IPS-18c (cell line): ENCODE measurements at regions not wholly inside any gene's neighbourhood (a gene's known extent, or its start where the extent isn't known, plus 50 kb on each side); places are given as distances from the start of the nearest gene placed in this dataset.

Experiments used
- H3K4me3 ChIP-seq: 2 replicates; pipeline ENCODE4 v1.7.0; 2013; ENCODE audit warnings: low read depth, mild to moderate bottlenecking, low read length, moderate library complexity; ENCODE audit not compliant: insufficient read depth
- H3K9me3 ChIP-seq: one replicate; pipeline ENCODE4 v1.6.1; 2013; ENCODE audit warnings: mild to moderate bottlenecking, low read length, moderate library complexity; ENCODE audit not compliant: control insufficient read depth, insufficient read depth

DNA sequence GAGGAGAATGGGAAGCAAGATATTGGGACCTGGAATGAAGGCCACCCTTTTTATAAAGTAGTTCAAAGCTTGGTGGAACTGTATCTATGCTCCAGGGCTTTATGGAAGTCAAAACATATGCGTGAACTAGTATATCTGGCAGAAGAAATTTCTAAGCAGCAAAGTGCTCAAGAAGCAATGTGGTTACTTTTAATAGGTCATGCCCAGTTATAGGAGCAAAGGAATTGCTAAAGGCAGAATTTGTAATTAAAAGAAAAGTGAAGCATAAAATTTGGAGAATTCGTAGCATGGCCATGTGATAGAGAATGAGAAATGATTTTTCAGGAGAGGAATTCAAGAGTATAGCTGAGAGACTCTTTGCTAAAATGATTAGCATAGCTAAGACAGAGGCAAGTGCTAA lies 1110.4 kb downstream of the XPNPEP1 start:
- no peaks in the 10 kb centered on the region for H3K9me3 ChIP-seq
- H3K4me3 ChIP-seq = no peak overlapping the region

- H3K4me3 ChIP-seq = no peak overlapping the region
- H3K9me3 ChIP-seq = no peaks in the 10 kb centered on the region
Measured at GRCh38 chr10:108812296-108812695, 1111.0 kb downstream of the XPNPEP1 start.

GRCh38 chr10:108808228-108808627 lies 1115.1 kb downstream of the XPNPEP1 start:
- Histone ChIP-seq H3K4me3 (no peak overlapping the region), H3K9me3 (no peaks in the 10 kb centered on the region)

DNA sequence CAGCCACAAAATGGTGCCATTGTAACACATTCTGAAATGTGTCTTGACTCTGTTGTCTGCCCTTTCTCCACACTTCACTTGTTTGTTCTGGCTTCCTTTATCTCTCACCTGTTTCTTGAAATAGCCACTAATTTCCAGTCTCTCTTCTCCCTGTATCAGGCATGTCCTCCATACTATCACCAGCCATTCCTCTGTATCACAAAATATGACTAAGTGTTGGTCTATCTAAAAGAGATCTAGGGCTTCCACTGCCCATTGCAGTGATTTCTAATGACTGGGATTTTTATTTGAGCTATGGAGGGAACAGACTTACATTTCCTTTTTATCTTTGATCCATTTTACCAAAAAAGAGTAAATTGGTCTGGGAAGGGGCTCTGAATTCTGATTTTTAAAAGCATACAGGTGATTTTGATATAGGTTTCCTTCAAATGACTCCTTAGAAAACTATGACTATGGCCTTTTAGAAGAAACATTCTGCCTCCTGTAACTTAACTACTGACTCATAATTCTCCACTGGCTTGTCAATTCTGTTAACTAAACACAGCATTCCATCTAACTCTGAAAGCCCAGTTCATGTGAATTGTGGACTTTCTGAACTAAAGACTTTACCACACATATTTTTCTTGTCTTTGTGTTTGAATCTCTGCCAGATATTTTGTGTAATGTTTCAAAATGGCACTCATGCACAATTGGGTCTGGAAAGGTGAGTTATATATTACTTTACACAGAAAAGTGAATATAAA lies 1121.4 kb downstream of the XPNPEP1 start:
- Histone ChIP-seq H3K9me3 (no peaks in the 10 kb centered on the region), H3K4me3 (no peak overlapping the region)

DNA sequence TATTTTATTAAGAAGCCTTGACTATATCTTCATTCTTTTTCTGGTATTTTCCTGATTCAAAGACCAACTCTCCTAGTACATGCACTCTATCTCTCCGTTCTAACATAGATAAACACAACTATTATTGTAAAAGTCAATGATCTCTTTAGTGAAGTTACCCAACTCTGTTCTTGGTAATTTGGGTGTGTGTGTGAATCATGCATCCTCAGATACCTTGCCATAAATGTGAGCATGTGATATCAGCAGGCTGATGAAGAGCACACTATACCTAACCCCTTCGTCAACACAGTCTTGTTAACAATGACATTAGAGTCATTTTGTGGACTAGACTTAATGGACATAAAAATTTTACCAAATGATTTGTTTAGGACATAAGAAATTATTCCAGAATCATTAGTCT lies 1122.1 kb downstream of the XPNPEP1 start:
- no peaks in the 10 kb centered on the region for H3K9me3 ChIP-seq
- no peak overlapping the region for H3K4me3 ChIP-seq

GRCh38 chr10:108797573-108797972 lies 1125.7 kb downstream of the XPNPEP1 start:
- Histone ChIP-seq H3K9me3 (no peaks in the 10 kb centered on the region), H3K4me3 (no peak overlapping the region)

DNA sequence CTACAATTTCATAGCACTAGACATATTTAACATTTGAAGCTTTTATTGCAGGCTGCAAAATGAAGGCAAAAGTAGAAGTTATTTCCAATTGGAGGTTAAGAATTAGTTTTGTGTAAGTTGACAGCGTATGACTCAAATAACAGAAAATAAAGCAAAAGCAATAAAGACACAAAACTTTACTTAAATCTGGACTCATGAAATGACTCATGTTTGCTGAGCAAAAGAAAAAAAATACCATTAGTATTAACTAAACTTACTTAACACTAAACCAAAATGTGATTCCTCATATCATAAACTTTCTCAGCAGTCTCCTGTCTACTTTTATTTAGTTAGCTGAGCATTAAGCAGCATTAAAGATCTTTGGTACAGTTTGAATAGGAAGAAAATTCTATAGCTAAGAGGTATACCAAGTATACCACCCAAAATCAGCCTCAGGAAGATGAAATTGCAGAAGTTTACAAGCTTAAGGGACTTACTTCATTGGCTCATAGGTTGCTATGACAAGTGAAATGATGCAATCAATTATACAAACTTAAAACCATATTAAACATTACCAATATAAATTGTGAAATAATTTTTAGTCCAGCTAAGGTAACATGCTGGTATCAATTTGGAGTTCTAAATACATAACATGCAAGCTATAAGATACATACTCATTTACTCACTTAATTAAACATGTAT lies 1131.4 kb downstream of the XPNPEP1 start:
- no peak overlapping the region for H3K4me3 ChIP-seq
- no peaks in the 10 kb centered on the region for H3K9me3 ChIP-seq

GRCh38 chr10:108791030-108791429 lies 1132.3 kb downstream of the XPNPEP1 start:
- no peaks in the 10 kb centered on the region for H3K9me3 ChIP-seq
- H3K4me3 ChIP-seq = no peak overlapping the region

GRCh38 chr10:108789919-108790318 lies 1133.4 kb downstream of the XPNPEP1 start:
- Histone ChIP-seq H3K4me3 (no peak overlapping the region), H3K9me3 (peaks cover 2% of the 10 kb centered on the region)

DNA sequence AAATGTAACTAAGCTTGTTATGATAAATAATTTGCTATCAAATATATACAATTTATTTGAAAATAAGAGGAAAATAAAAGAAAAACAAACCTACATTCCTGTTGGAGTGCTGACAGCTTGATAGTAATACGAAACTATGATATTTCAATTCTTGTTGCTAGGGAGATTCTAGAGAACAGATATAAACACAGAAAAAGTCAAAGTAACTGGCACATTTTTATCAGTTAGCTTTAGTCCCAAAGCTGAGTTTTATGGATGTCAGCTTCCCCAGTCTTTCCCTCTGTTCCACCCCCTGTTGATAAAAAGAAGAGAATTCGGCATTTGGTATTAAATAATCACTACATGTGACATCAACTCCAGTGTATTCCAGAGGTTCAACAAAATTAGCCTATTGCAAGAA lies 1134.0 kb downstream of the XPNPEP1 start:
- Histone ChIP-seq H3K4me3 (no peak overlapping the region), H3K9me3 (peaks cover 7% of the 10 kb centered on the region)

- Histone ChIP-seq H3K4me3 (no peak overlapping the region), H3K9me3 (peaks cover 7% of the 10 kb centered on the region)
Measured at GRCh38 chr10:108788891-108789290, 1134.4 kb downstream of the XPNPEP1 start.

GRCh38 chr10:108787932-108788331 lies 1135.4 kb downstream of the XPNPEP1 start:
- Histone ChIP-seq H3K9me3 (peaks cover 7% of the 10 kb centered on the region), H3K4me3 (no peak overlapping the region)

DNA sequence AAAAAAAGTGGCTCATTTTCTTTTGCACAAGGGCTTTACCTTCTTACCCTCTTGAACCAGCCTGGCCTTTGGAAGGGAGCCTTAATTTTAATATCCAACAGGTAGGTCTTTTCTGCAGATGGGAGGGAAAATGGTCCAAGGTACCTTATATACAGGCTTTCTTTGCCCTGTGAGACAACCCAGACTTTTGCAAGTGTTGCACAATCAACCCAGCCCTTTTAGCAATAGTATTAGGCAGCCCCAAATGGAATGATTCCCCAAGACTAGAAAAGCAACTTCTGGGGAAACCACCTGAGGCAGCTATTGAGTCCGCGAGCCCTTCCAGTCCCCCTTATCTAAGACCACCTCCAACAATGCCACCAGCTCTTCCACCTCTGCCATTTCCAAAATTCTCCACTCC lies 1138.3 kb downstream of the XPNPEP1 start:
- no peak overlapping the region for H3K4me3 ChIP-seq
- peaks cover 7% of the 10 kb centered on the region for H3K9me3 ChIP-seq

- Histone ChIP-seq H3K9me3 (peaks cover 7% of the 10 kb centered on the region), H3K4me3 (no peak overlapping the region)
Measured at GRCh38 chr10:108784534-108784933, 1138.8 kb downstream of the XPNPEP1 start.

DNA sequence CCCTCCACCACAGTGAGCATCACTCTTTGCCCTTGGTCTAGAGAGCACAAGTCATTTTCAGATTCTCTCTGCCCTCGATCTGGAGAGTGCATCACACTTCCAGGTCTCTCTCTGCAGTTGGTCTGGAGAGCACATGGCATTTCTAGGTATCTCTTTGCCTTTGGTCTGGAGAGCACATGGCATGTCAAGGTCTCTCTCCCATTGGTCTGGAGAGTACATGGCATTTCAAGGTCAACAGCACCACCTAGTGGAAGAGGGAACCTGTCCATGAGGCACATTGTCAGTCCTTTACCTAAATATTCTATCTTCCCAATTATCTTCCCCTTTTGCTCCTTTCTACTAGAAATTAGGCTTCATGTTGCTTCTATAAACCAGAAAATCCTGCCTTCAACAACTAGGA lies 1139.4 kb downstream of the XPNPEP1 start:
- Histone ChIP-seq H3K4me3 (no peak overlapping the region), H3K9me3 (peaks cover 7% of the 10 kb centered on the region)

GRCh38 chr10:108782411-108782810 lies 1140.9 kb downstream of the XPNPEP1 start:
- Histone ChIP-seq H3K4me3 (no peak overlapping the region), H3K9me3 (peaks cover 7% of the 10 kb centered on the region)

DNA sequence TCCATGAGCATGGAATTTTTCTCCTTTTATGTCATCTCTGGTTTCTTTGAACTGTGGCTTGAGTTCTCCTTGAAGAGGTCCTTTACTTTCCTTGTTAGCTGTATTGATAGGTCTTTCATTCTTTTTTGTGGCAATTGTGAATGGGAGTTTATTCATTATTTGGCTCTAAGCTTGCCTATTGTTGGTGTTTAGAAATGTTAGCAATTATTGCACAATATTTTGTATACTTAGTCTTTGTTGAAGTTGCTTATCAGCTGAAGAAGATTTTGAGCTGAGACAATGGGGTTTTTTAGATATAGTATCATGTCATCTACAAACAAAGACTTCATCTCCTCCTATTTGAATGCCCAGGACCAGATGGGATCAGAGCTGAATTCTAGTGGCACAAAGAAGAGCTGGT lies 1143.8 kb downstream of the XPNPEP1 start:
- Histone ChIP-seq H3K4me3 (no peak overlapping the region), H3K9me3 (peaks cover 2% of the 10 kb centered on the region)

DNA sequence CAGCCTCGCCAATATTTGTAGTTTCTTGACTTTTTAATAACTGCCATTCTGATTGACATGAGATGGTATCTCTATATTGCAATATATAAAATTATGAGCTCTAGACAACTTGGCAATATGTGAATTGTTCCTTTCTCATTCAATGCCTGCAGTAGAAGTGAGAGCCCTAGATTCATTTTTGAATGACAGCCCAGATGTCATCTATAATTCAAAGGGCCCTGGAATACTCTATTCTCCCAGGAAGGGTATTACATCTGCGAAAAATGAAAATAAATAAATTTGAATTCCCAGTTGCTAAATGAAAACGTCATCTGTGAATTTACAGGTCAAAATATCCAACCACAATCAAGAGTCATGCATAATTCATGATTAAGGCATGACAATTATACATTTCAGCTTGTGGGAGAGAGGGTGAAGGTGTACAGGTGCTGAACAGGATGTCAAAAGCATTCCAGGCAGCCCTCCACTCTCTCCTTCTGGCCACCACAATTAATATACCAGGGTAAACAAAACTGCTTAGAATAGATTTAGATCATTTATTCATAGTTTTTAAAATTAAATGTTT lies 1147.3 kb downstream of the XPNPEP1 start:
- no peaks in the 10 kb centered on the region for H3K9me3 ChIP-seq
- no peak overlapping the region for H3K4me3 ChIP-seq
